ENCODE measurements at regions not wholly inside any gene's neighbourhood (a gene's known extent, or its start where the extent isn't known, plus 50 kb on each side); places are given as distances from the start of the nearest gene placed in this dataset.

DNA sequence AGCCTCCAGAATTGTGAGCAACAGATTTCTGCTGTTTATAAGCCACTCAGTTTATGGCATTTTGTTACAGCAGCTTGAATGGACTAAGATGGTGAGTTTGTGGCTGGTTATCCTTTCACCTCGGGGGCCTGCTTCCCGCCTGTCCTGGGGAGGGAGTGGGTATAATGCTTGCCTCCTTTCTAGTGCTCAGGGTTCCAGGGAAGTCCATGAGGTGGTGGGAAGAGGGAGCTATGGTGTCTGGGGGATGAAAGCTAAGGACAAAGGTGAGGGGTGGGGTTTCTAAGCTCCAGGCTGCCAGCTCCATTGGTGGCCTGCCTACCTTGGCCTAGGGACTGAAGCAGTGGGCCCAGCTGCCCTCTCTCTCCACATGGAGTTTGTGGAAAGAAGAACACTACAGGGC, 50.2 kb upstream of the SDK2 start:
- no peak overlapping the region for H3K4me3 ChIP-seq (ENCODE audit: low read length)
- 89% methylated on average over 2 of the region's 2 CpGs for WGBS (ENCODE audit: insufficient coverage)
- H3K36me3 ChIP-seq (ENCODE audit: control insufficient read depth, insufficient read depth, low read length) = no peaks in the 10 kb centered on the region
- peaks cover 20% of the 10 kb centered on the region for H3K27me3 ChIP-seq (ENCODE audit: control insufficient read depth, insufficient read depth, low read length)
- H3K9me3 ChIP-seq (replicated peaks; ENCODE audit: control insufficient read depth, low read depth, low read length) = no peaks in the 10 kb centered on the region
- no peaks in the 10 kb centered on the region for H3K4me1 ChIP-seq (ENCODE audit: control insufficient read depth, insufficient read depth, low read length)
- no peak overlapping the region for H3K27ac ChIP-seq (ENCODE audit: low read length)
- no peak for DNase-seq

DNA sequence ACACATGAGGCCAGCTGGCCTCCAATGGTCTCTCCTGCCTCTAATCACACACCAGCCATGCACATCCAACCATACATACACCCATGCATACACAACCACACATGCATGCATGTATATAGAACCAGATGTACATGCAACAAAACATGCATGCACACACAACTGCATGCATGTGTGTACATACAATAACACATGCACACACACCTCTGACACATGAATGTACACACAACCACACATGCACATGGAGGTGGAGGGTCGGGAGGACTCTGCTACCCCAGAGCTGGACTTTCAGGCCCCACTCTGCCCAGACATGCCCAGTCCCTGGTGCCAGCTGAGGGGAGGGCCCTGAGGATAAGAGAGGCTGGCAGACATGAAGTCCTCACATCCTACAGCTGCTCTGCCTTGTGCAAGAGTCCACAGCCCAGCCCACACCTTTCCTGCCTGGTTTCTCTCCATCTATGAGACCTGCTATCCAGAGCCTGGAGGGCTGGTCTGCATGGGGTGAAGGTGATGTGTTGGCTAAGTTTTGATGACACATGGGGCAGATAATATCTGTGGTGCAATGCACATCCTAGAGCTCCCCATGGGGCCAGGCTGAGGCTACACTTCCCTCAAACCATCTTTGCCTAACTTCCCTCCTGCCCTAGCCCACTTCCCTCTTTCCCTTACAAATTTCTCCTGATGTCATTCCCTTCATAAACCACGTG, 50.9 kb upstream of the SDK2 start:
- 42% methylated on average over 1 of the region's 2 CpGs for WGBS (ENCODE audit: insufficient coverage)
- DNase-seq = no peak

DNA sequence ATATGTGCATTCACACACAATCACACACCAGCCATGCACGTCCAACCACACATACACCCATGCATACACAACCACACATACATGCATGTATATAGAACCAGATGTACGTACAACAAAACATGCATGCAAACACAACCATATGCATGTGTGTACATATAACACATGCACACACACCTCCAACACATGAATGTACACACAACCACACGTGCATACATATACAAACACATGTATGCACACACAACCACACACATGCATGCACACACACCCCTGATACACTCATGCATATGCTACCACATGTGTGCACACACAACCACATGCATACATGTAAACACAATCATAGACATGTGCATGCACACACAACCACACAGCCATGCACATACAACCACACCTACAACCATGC, 52.0 kb upstream of the SDK2 start:
- H3K36me3 ChIP-seq (ENCODE audit: control insufficient read depth, insufficient read depth, low read length) = no peaks in the 10 kb centered on the region
- WGBS (ENCODE audit: insufficient coverage) = 100% methylated on average over 2 of the region's 3 CpGs
- H3K4me3 ChIP-seq (ENCODE audit: low read length) = no peak overlapping the region
- peaks cover 17% of the 10 kb centered on the region for H3K27me3 ChIP-seq (ENCODE audit: control insufficient read depth, insufficient read depth, low read length)
- H3K9me3 ChIP-seq (replicated peaks; ENCODE audit: control insufficient read depth, low read depth, low read length) = no peaks in the 10 kb centered on the region
- no peaks in the 10 kb centered on the region for H3K4me1 ChIP-seq (ENCODE audit: control insufficient read depth, insufficient read depth, low read length)
- DNase-seq = no peak
- no peak overlapping the region for H3K27ac ChIP-seq (ENCODE audit: low read length)

More for the DNA sequence above, 50.9 kb upstream of the SDK2 start:
- H3K27ac ChIP-seq (ENCODE audit: low read length) = no peak overlapping the region
- no peaks in the 10 kb centered on the region for H3K36me3 ChIP-seq (ENCODE audit: control insufficient read depth, insufficient read depth, low read length)
- no peaks in the 10 kb centered on the region for H3K4me1 ChIP-seq (ENCODE audit: control insufficient read depth, insufficient read depth, low read length)
- no peak overlapping the region for H3K4me3 ChIP-seq (ENCODE audit: low read length)
- peaks cover 20% of the 10 kb centered on the region for H3K27me3 ChIP-seq (ENCODE audit: control insufficient read depth, insufficient read depth, low read length)
- no peaks in the 10 kb centered on the region for H3K9me3 ChIP-seq (replicated peaks; ENCODE audit: control insufficient read depth, low read depth, low read length)

DNA sequence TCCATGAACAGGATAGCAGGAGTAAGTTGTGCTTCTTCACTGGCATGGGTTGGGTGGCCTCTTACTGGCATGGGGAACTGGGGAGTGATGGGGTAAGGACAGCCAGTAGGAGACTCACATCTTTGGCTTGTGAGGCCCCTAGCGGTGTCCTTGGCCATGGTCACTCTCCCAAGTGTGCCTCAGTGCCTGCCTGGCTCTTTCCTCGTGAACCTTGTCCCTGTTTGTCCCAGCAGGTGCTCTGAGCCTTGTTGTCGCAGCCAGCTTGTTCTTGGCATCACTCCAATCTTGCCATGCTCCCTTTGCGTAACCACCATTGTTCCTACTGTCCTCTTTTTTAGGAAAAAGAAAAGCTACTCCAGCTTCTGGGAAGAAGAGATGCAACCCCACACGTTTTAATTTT, 53.6 kb upstream of the SDK2 start:
- Histone ChIP-seq H3K4me1 (ENCODE audit: control insufficient read depth, insufficient read depth, low read length) (no peaks in the 10 kb centered on the region), H3K36me3 (ENCODE audit: control insufficient read depth, insufficient read depth, low read length) (no peaks in the 10 kb centered on the region), H3K4me3 (ENCODE audit: low read length) (no peak overlapping the region), H3K27me3 (ENCODE audit: control insufficient read depth, insufficient read depth, low read length) (peaks cover 14% of the 10 kb centered on the region), H3K9me3 (replicated peaks; ENCODE audit: control insufficient read depth, low read depth, low read length) (no peaks in the 10 kb centered on the region), H3K27ac (ENCODE audit: low read length) (no peak overlapping the region)
- whole genome bisulfite sequencing (ENCODE audit: insufficient coverage) = 51% methylated on average over 3 of the region's 5 CpGs
- no peak for DNase-seq

DNA sequence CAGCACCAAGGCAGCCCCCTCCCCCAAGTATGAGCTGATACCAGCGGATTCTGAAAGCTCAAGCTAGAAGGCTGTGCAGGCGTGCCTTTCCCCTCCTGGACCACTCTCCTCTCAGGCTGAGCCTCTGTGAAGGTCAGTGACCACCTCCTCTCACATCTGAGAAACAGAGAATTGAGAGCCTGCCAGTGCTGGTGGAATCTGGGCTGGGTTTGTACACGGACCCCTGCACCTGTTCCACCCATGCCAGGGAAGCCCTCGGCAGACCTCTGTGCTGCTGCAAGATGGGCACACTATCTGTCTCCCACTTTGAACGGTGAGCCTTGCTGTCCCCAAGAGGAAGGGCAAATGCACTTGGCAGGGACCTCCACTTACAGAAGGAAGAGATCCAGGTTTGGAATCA, 54.7 kb upstream of the SDK2 start:
- Histone ChIP-seq H3K9me3 (replicated peaks; ENCODE audit: control insufficient read depth, low read depth, low read length) (no peaks in the 10 kb centered on the region), H3K36me3 (ENCODE audit: control insufficient read depth, insufficient read depth, low read length) (no peaks in the 10 kb centered on the region), H3K4me1 (ENCODE audit: control insufficient read depth, insufficient read depth, low read length) (no peaks in the 10 kb centered on the region), H3K27me3 (ENCODE audit: control insufficient read depth, insufficient read depth, low read length) (peaks cover 13% of the 10 kb centered on the region), H3K4me3 (ENCODE audit: low read length) (no peak overlapping the region), H3K27ac (ENCODE audit: low read length) (no peak overlapping the region)
- DNase-seq = no peak
- 58% methylated on average over 3 of the region's 5 CpGs for WGBS (ENCODE audit: insufficient coverage)

DNA sequence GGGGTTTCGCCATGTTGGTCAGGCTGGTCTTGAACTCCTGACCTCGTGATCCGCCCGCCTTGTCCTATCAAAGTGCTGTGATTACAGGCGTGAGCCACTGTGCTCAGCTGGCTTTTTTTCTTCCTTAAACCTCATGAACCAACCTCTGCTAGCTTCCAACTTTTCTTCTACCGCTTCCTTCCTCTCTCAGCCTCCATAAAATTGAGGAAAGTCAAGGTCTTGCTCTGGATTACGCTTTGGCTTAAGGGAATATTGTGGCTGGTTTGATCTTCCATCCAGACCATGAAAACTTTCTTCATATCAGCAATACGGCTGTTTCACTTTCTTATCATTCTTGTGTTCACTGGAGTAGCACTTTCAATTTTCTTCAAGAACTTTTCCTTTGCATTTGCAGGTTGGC, 57.5 kb upstream of the SDK2 start:
- WGBS (ENCODE audit: insufficient coverage) = 96% methylated on average over 4 of the region's 8 CpGs
- no peak overlapping the region for H3K4me3 ChIP-seq (ENCODE audit: low read length)
- no peaks in the 10 kb centered on the region for H3K9me3 ChIP-seq (replicated peaks; ENCODE audit: control insufficient read depth, low read depth, low read length)
- no peak for DNase-seq
- no peaks in the 10 kb centered on the region for H3K36me3 ChIP-seq (ENCODE audit: control insufficient read depth, insufficient read depth, low read length)
- H3K27me3 ChIP-seq (ENCODE audit: control insufficient read depth, insufficient read depth, low read length) = peaks cover 13% of the 10 kb centered on the region
- H3K27ac ChIP-seq (ENCODE audit: low read length) = no peak overlapping the region
- no peaks in the 10 kb centered on the region for H3K4me1 ChIP-seq (ENCODE audit: control insufficient read depth, insufficient read depth, low read length)

DNA sequence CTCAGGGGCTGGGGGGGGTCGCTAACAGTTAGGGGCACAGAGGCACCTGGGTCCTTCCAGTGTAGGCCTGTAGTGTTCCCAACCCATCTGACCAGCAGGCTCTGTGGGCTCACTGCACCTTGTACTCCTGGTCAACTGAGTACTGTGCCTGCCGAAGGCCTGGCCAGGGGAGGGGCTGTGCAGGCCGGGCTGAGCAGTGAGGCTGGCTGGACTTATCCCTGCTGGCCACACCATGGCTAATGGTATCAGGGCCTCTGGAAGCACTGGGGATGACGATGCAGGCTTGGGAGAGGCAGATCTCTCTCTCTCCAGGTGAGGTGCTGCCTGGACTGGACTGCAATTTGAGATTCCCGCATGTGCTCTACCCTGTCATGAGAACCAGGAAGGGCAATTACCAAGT, 58.9 kb upstream of the SDK2 start:
- Histone ChIP-seq H3K4me1 (ENCODE audit: control insufficient read depth, insufficient read depth, low read length) (no peaks in the 10 kb centered on the region), H3K27me3 (ENCODE audit: control insufficient read depth, insufficient read depth, low read length) (peaks cover 10% of the 10 kb centered on the region), H3K9me3 (replicated peaks; ENCODE audit: control insufficient read depth, low read depth, low read length) (peaks cover 3% of the 10 kb centered on the region), H3K4me3 (ENCODE audit: low read length) (no peak overlapping the region), H3K36me3 (ENCODE audit: control insufficient read depth, insufficient read depth, low read length) (no peaks in the 10 kb centered on the region), H3K27ac (ENCODE audit: low read length) (no peak overlapping the region)
- DNase-seq = no peak
- WGBS (ENCODE audit: insufficient coverage) = 49% methylated on average over 5 of the region's 5 CpGs

DNA sequence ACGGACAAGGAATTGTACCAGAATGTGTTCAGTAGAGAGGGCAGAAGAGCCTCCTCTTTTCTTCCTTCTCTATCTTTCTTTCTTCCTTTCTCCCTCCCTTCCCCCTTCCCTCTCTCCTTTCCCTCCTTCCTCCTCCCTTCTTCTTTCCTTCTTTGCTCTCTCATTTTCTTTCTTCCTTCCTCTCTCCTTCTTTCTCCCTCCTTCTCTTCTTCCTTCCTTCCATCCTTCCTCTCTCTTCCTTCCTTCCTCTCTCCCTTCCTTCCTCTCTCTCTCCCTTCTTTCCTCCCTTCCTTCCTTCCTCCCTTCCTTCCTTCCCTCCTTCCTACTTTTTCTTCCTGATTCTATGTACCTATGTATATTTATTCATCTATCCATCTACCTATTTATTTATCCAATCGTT, 59.7 kb upstream of the SDK2 start:
- WGBS (ENCODE audit: insufficient coverage) = no CpG with 5 or more reads among the region's 2 CpGs
- Histone ChIP-seq H3K9me3 (replicated peaks; ENCODE audit: control insufficient read depth, low read depth, low read length) (peaks cover 3% of the 10 kb centered on the region), H3K4me1 (ENCODE audit: control insufficient read depth, insufficient read depth, low read length) (no peaks in the 10 kb centered on the region), H3K36me3 (ENCODE audit: control insufficient read depth, insufficient read depth, low read length) (no peaks in the 10 kb centered on the region), H3K27ac (ENCODE audit: low read length) (no peak overlapping the region), H3K27me3 (ENCODE audit: control insufficient read depth, insufficient read depth, low read length) (peaks cover 7% of the 10 kb centered on the region), H3K4me3 (ENCODE audit: low read length) (no peak overlapping the region)
- no peak for DNase-seq

DNA sequence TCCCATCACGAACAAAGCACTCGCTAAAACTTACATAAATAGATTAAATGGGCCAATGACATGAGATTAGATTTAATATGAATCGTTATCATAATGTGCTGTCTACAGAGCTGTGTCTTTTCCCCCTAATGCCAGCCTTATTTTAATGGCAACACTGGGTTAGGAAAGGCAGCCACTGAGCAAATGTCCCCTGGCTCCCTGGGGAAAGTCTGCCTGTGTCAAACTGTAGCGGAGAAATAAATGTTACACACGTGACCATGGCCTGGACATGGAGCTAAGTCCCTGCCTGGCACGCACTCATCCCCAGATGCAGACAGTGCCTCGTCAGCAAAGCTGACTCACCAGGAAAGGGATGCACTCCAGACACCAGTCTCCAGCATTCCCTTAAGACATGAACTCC, 61.3 kb upstream of the SDK2 start:
- Histone ChIP-seq H3K27me3 (ENCODE audit: control insufficient read depth, insufficient read depth, low read length) (peaks cover 7% of the 10 kb centered on the region), H3K4me3 (ENCODE audit: low read length) (no peak overlapping the region), H3K27ac (ENCODE audit: low read length) (no peak overlapping the region), H3K36me3 (ENCODE audit: control insufficient read depth, insufficient read depth, low read length) (no peaks in the 10 kb centered on the region), H3K4me1 (ENCODE audit: control insufficient read depth, insufficient read depth, low read length) (peaks cover 4% of the 10 kb centered on the region), H3K9me3 (replicated peaks; ENCODE audit: control insufficient read depth, low read depth, low read length) (peaks cover 3% of the 10 kb centered on the region)
- peak; percentile 46 for DNase-seq
- 51% methylated on average over 4 of the region's 7 CpGs for WGBS (ENCODE audit: insufficient coverage)

DNA sequence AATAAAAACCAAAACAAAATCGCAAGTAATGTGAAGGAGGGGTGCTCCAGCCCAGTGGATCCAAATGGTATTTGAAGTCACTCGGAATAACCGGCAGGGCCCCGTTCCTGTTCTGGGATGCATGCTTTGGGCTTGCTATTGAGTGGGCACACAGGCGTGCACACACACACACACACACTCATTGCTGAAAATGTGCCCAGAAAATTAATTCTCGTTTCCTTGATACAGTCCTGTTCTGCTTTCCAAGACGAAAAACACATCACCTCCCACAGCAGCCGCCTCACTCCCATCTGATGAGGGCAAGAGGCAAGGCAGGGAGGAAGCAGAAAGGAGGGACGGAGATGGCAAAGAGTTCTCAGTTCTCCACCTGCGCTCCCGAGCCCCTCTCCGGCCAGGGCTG, 62.2 kb upstream of the SDK2 start:
- 60% methylated on average over 1 of the region's 12 CpGs for WGBS (ENCODE audit: insufficient coverage)
- Histone ChIP-seq H3K27me3 (ENCODE audit: control insufficient read depth, insufficient read depth, low read length) (peaks cover 7% of the 10 kb centered on the region), H3K4me1 (ENCODE audit: control insufficient read depth, insufficient read depth, low read length) (peaks cover 4% of the 10 kb centered on the region)

DNA sequence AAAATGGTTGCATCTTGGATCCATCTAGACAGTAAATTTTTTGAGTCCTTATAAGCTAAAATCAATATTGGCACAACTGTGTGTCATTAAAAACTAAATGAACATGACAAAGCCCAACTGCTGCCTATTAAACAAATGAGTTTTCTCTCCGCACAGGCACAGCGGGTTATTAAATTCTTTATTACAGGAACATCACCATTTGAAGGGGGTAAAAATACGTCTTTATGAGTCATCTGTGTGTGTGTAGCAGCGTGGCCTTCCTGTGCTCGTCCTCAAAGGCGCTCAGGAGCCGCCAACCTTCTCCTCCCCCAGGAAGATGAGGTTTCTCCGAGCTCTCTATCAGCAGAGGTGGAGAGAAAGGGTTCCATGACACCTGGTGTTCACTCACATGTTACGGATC, 62.6 kb upstream of the SDK2 start:
- WGBS (ENCODE audit: insufficient coverage) = no CpG with 5 or more reads among the region's 9 CpGs
- H3K9me3 ChIP-seq (replicated peaks; ENCODE audit: control insufficient read depth, low read depth, low read length) = peaks cover 3% of the 10 kb centered on the region
- H3K4me1 ChIP-seq (ENCODE audit: control insufficient read depth, insufficient read depth, low read length) = peaks cover 4% of the 10 kb centered on the region
- H3K36me3 ChIP-seq (ENCODE audit: control insufficient read depth, insufficient read depth, low read length) = no peaks in the 10 kb centered on the region
- DNase-seq = no peak
- peaks cover 8% of the 10 kb centered on the region for H3K27me3 ChIP-seq (ENCODE audit: control insufficient read depth, insufficient read depth, low read length)
- no peak overlapping the region for H3K27ac ChIP-seq (ENCODE audit: low read length)
- H3K4me3 ChIP-seq (ENCODE audit: low read length) = no peak overlapping the region

More for the DNA sequence above, 62.2 kb upstream of the SDK2 start:
- H3K9me3 ChIP-seq (replicated peaks; ENCODE audit: control insufficient read depth, low read depth, low read length) = peaks cover 3% of the 10 kb centered on the region
- DNase-seq = no peak
- no peak overlapping the region for H3K27ac ChIP-seq (ENCODE audit: low read length)
- no peak overlapping the region for H3K4me3 ChIP-seq (ENCODE audit: low read length)
- no peaks in the 10 kb centered on the region for H3K36me3 ChIP-seq (ENCODE audit: control insufficient read depth, insufficient read depth, low read length)

Measured in muscle of leg (tissue), 3 donors.